A204.1 (cell line): ENCODE measurements at regions not wholly inside any gene's neighbourhood (a gene's known extent, or its start where the extent isn't known, plus 50 kb on each side); places are given as distances from the start of the nearest gene placed in this dataset.

Source experiments
- FAIRE-seq: peaks from 2 replicates; lab custom pipeline; 2012; peaks lifted over from hg19 to GRCh38; lab: Jason Lieb, UNC

GRCh38 chr9:89771205-89771604, 166.4 kb downstream of the GADD45G start:
- FAIRE-seq, result no peak

- FAIRE-seq, result no peak
These were observed 168.4 kb downstream of the GADD45G start for GRCh38 chr9:89773170-89773569.

- no peak for FAIRE-seq
These were observed 170.1 kb downstream of the GADD45G start for GRCh38 chr9:89774858-89775370.

- FAIRE-seq, result no peak
These were observed 170.8 kb downstream of the GADD45G start for GRCh38 chr9:89775641-89776040.

- no peak for FAIRE-seq
These were observed 172.1 kb downstream of the GADD45G start for GRCh38 chr9:89776795-89777525.

- FAIRE-seq, result no peak
These were observed 172.7 kb downstream of the GADD45G start for GRCh38 chr9:89777544-89777943.

- no peak for FAIRE-seq
These were observed 173.6 kb downstream of the GADD45G start for GRCh38 chr9:89778100-89779090.

- no peak for FAIRE-seq
These were observed 174.8 kb downstream of the GADD45G start for GRCh38 chr9:89779405-89780203.

GRCh38 chr9:89780959-89781358, 176.1 kb downstream of the GADD45G start:
- FAIRE-seq, result no peak

- no peak for FAIRE-seq
These were observed 177.2 kb downstream of the GADD45G start for GRCh38 chr9:89781838-89782540.

GRCh38 chr9:89786655-89787054, 181.8 kb downstream of the GADD45G start:
- FAIRE-seq, result no peak

- FAIRE-seq, result no peak
These were observed 182.8 kb downstream of the GADD45G start for GRCh38 chr9:89787595-89787994.

- no peak for FAIRE-seq
These were observed 183.6 kb downstream of the GADD45G start for GRCh38 chr9:89788434-89788833.

- FAIRE-seq, result no peak
These were observed 185.2 kb downstream of the GADD45G start for GRCh38 chr9:89789922-89790510.

GRCh38 chr9:89790542-89791109, 185.8 kb downstream of the GADD45G start:
- no peak for FAIRE-seq

GRCh38 chr9:89791754-89792153, 186.9 kb downstream of the GADD45G start:
- FAIRE-seq, result no peak

- FAIRE-seq, result no peak
These were observed 187.6 kb downstream of the GADD45G start for GRCh38 chr9:89792189-89793123.

- no peak for FAIRE-seq
These were observed 188.3 kb downstream of the GADD45G start for GRCh38 chr9:89793124-89793495.

- no peak for FAIRE-seq
These were observed 188.7 kb downstream of the GADD45G start for GRCh38 chr9:89793551-89793950.

GRCh38 chr9:89794918-89795317, 190.1 kb downstream of the GADD45G start:
- FAIRE-seq, result no peak
